ENCODE measurements at regions not wholly inside any gene's neighbourhood (a gene's known extent, or its start where the extent isn't known, plus 50 kb on each side); places are given as distances from the start of the nearest gene placed in this dataset.

- no peak for DNase-seq
These were observed 514.8 kb upstream of the NOX3 start for GRCh38 chr6:155970472-155970871.

DNA sequence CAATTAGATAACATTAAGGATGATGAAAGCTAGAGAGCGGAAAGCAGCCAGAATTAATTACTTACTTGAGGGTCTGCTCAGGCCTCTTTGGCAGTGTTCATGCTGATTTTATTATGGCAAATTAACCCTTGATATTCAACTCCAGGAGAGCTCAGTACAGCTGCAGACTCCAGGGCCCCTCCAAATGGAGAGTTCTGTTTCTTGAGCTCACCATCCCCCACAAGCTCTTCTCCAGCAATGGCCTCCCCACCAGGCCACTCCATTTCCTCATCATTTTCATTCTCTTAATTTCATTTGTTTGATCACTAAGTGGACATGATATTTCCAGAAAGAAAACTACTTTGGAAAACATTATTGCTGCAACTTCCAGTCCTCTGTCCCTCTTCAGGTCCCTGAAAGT is 513.3 kb upstream of the NOX3 start:
- no peak for DNase-seq

DNA sequence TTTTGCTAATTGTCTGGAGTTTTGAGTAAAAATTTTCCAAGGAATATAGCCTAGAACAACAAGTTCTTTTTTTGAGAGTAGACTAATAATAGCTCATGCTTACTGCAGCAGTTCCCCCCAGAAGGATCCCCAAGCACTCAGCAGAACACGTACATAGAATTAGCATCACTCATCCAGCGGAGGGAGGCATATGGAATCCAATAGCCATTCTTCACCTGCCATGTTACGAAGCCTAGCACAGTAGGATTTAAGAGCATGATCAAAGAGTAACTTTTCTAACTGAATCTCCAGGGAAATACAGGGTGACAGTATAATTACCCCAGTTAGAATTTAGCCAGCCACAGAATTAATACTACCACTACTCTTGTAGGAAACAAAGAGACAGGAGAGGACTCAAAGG is 511.7 kb upstream of the NOX3 start:
- DNase-seq, result no peak

DNA sequence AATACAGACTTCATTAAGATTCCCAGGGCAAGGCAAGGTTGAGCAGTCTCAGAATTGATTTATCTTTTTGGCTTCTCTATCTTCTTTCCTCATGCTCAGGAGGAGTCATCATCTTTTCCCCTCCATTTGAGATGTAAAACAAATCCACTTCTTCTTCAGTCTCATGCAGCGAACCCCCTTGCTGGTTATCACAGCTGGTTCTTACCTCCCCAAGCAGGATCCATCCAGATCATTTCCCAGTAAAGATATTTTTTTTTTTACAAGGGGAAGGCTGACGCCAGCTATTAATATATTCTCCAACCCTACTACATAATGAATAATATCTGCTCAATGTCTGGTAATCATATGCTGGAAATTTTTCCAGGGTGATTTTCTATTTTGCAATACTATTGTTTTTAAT is 508.9 kb upstream of the NOX3 start:
- no peak for DNase-seq

GRCh38 chr6:155962276-155962675 is 506.6 kb upstream of the NOX3 start:
- DNase-seq, result no peak

- DNase-seq, result no peak
These were observed 504.4 kb upstream of the NOX3 start for GRCh38 chr6:155959898-155960495.

DNA sequence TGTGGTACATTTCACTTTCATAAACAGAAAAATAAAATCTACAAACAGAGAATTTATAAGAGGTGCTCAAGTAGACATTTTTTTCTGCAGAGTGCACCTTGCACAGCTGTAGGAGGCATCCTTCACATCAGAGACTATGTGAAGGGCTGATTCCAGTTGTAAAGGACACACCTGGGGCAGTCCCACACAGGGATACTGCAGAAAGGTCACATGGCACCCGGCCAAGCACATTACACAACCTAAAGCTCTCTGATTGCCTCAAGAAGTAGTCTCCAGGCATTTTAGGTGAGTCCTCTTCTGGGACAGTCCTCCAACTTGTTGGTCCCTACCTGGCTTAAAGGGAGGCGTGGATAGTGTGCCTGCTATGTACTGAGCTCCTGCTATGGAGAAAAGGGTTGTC is 502.9 kb upstream of the NOX3 start:
- DNase-seq, result no peak

GRCh38 chr6:155955038-155955437 is 499.4 kb upstream of the NOX3 start:
- DNase-seq, result no peak

DNA sequence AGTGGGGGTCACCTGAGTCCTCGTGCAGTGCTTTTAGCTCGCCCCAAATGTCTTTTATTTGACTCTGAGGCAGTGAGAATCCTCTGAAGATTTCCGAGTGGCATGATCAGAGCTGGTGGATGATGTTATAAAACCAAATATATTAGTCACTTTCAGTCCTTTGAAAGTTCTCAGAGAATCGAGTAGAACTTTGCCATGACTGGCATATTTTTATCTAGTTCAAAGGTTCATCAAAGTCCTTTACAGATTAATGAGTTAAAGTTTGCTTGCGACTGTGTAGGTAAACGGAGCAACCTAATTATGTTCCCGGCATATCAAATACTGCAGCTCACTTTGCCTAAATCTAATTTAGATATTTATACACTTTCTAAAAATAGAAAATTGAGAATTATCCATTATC is 498.5 kb upstream of the NOX3 start:
- no peak for DNase-seq

DNA sequence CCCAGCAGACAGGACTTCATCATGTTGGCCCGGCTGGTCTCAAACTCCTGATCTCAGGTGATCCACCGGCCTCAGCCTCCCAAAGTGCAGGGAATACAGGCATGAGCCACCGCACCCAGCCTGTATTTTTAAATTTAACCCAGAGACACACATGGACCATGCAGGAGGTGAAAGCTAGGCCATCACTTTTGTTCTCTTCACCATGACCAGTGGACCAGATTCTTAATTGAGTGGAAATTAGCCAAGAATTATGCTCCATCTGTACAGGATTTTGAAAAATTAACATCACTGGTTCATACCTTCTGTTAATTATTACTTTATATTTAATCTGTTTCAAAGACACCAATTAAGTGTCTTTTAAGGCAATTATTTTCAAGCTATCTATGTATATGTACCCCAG is 493.6 kb upstream of the NOX3 start:
- no peak for DNase-seq

DNA sequence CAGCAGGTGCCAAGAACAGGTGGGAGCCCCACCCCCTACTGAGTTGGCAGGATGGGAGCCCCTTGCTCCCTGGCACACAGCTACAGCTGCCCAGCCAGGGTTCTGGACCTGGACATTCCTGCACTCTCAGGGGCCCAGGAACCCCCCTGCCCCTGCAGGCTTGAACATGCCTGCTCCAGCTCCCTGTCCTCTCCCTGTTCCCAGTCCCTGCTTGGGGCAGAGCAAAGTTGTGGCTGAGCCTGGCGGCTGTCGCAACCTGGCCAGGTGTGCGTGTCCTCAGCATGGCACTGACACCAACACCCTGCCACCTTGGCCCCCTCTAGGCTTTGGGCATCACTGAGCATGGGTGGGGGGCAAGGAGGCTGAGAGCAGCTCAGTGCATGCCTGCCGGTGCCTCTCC is 491.2 kb upstream of the NOX3 start:
- DNase-seq, result no peak

DNA sequence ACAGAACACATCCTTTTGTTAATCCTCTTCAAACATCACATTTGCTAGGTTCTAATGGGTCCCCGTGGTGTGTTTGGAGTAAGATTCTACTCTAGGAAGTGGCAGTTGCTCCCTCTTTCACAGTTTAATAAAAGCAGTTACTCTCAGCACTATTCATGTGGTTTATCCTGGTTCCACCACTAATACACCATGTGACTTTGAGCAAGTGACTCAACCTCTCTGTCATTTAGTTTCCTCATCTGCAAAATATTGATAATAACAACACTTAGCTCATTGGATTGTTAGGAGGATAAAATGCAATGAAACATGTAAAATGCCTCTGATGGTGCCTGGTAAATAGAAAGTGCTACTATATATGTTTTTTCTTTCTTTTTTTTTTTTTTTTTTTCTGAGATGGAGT is 488.0 kb upstream of the NOX3 start:
- peak; percentile 62 for DNase-seq

DNA sequence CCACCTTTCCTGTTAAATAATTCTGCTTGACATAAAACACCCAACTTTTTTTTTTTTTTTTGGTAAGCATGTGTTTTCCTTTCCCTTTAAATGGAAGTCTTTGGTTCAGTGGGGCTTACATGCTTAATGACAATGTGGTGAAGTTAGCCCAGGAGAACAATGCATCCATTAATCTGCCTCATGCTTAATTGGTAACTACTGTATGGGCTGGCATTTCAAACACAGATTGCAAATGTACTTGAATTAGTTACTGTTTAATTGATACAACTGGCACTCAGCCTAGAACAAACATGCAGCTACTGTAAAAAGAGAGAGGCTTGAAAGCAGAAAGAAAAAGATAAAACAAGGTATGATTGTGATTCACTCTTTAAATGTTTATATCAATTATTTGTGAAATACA is 483.6 kb upstream of the NOX3 start:
- no peak for DNase-seq

GRCh38 chr6:155936551-155936950 is 480.9 kb upstream of the NOX3 start:
- DNase-seq, result peak; percentile 17

- no peak for DNase-seq
These were observed 480.5 kb upstream of the NOX3 start for GRCh38 chr6:155936127-155936526.

- DNase-seq, result no peak
These were observed 461.4 kb upstream of the NOX3 start for GRCh38 chr6:155916846-155917624.

GRCh38 chr6:155915651-155916050 is 460.0 kb upstream of the NOX3 start:
- no peak for DNase-seq

GRCh38 chr6:155913816-155914215 is 458.2 kb upstream of the NOX3 start:
- no peak for DNase-seq

- no peak for DNase-seq
These were observed 454.1 kb upstream of the NOX3 start for GRCh38 chr6:155909710-155910109.

DNA sequence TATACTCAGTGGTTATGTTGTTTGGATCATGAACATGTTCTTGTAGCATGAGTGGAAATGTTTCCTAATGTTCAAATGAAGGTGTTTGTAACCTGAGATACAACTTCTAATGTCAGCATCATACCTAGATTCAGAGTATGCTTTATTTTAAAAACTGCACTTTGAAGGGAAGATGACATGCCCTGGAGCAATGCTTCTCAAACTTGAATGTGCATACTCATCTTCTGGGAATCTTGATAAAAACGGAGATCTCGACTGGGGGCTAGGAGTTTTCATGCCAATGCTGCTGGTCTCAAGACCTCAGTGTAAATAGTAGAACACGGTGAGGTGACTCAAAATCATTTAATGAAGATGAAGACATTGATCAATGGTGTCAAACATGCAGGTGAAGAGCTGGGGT is 440.0 kb upstream of the NOX3 start:
- DNase-seq, result no peak

- DNase-seq, result no peak
These were observed 439.1 kb upstream of the NOX3 start for GRCh38 chr6:155894758-155895157.

DNA sequence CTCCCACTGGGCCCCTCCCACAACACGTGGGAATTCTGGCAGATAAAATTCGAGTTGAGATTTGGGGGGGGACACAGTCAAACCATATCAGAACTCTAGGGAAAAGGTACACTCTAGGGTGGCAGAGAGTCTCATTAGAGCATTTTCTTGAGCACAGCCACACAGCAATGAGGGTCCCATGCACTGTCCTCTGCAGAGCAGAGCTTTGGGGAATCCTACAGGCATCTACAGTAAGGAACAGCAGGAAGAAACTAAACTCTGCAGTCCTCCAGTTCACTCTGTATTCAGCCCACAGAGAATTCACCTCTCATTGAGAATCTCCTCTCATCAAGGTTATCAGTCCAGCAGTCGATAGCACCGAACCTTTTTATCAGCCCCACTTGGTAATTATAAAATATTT is 438.6 kb upstream of the NOX3 start:
- DNase-seq, result no peak

- DNase-seq, result no peak
These were observed 434.8 kb upstream of the NOX3 start for GRCh38 chr6:155890409-155890808.

DNA sequence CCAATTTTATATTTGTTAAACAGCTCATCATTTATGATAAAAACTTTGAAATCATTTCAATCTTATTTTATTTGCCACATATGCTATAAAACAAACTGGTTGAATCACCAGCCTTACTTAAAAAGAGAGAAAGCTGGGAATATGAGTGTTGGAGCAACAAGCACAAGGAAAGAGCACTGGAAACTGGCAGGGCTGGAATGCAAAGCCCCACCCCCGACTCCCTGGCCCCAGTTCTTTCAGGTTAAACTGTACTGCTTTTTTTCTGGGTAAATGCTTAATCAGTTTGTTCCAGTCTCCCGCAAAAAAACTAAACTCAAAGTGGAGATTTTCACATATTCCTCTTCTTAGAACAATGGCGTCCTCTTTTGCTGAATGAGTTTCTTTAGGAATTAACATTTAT is 433.8 kb upstream of the NOX3 start:
- DNase-seq, result no peak

GRCh38 chr6:155887421-155887820 is 431.8 kb upstream of the NOX3 start:
- no peak for DNase-seq

All from fibroblast of skin of back (primary cell).